OCI-LY7 (cell line): ENCODE measurements at regions not wholly inside any gene's neighbourhood (a gene's known extent, or its start where the extent isn't known, plus 50 kb on each side); places are given as distances from the start of the nearest gene placed in this dataset.

Experiments
- BruUV-seq: library from RNA; stranded (reverse); fragments of 400-500 nt; replicated peaks from 2 replicates; lab custom pipeline; 2021; lab: Mats Ljungman, UMichigan
- CTCF ChIA-PET: fragments of 300-600 bp; sonication (Branson Sonifier 250); formaldehyde crosslinking; loops from one replicate; lab custom pipeline; 2022; ENCODE audit warnings: antibody characterized with exemption; ENCODE audit not compliant: unreplicated experiment; lab: Charles Lee
- POLR2A ChIA-PET: fragments of 300-600 bp; sonication (Branson Sonifier 250); formaldehyde crosslinking; loops from one replicate; lab custom pipeline; 2022; ENCODE audit warnings: antibody characterized with exemption; lab: Charles Lee
- DNase-seq: peaks from one replicate; pipeline ENCODE4 v3.0.0-alpha.2; 2015; ENCODE audit warnings: low spot score
- H2AFZ ChIP-seq: fragments of 200-600 bp; sonication (generic), shearing (Covaris generic); 2 replicates; pipeline ENCODE4 v1.6.1; 2014; ENCODE audit warnings: mild to moderate bottlenecking, antibody characterized with exemption, low read length, moderate library complexity
- H3K27ac ChIP-seq: fragments of 200-600 bp; sonication (generic); 2 replicates; pipeline ENCODE4 v1.5.1; 2014; ENCODE audit warnings: mixed run types, low read depth, mild to moderate bottlenecking, moderate library complexity, low read length, inconsistent platforms; ENCODE audit not compliant: poor library complexity, severe bottlenecking
- H3K36me3 ChIP-seq: fragments of 200-600 bp; sonication (generic); 2 replicates; pipeline ENCODE4 v1.6.1; 2014; ENCODE audit warnings: mild to moderate bottlenecking, antibody characterized with exemption, low read length, moderate library complexity, mixed read lengths; ENCODE audit not compliant: insufficient read depth
- H3K4me1 ChIP-seq: fragments of 200-600 bp; sonication (generic); 2 replicates; pipeline ENCODE4 v1.5.1; 2014; ENCODE audit warnings: mild to moderate bottlenecking, low read length; ENCODE audit not compliant: insufficient read depth, poor library complexity, severe bottlenecking
- H3K4me2 ChIP-seq: fragments of 200-600 bp; sonication (generic); 2 replicates; pipeline ENCODE4 v1.6.1; 2014; ENCODE audit warnings: mild to moderate bottlenecking, low read length
- H3K4me3 ChIP-seq: fragments of 200-600 bp; sonication (generic); 2 replicates; pipeline ENCODE4 v1.5.1; 2014; ENCODE audit warnings: mild to moderate bottlenecking, low read depth, low read length; ENCODE audit not compliant: poor library complexity, severe bottlenecking
- H3K79me2 ChIP-seq: fragments of 200-600 bp; sonication (generic); 2 replicates; pipeline ENCODE4 v1.6.1; 2016; ENCODE audit warnings: low read depth, mild to moderate bottlenecking, low read length, moderate library complexity, mixed read lengths; ENCODE audit not compliant: insufficient read depth
- H3K9me2 ChIP-seq: fragments of 200-600 bp; sonication (generic); 2 replicates; pipeline ENCODE4 v1.6.1; 2016; ENCODE audit warnings: mild to moderate bottlenecking, low read length, mixed read lengths; ENCODE audit not compliant: insufficient read depth
- H3K9me3 ChIP-seq: fragments of 200-600 bp; sonication (generic); 2 replicates; pipeline ENCODE4 v1.6.1; 2014; ENCODE audit warnings: mild to moderate bottlenecking, mixed run types, low read length, mixed read lengths
- H4K20me1 ChIP-seq: fragments of 200-600 bp; sonication (generic); 2 replicates; pipeline ENCODE4 v1.6.1; 2014; ENCODE audit warnings: mild to moderate bottlenecking, antibody characterized with exemption, low read length, moderate library complexity, mixed read lengths; ENCODE audit not compliant: insufficient read depth
- CTCF ChIP-seq: fragments of 200-600 bp; sonication (generic); conservative IDR thresholded peaks from 2 replicates; pipeline ENCODE4 v1.5.1; 2014; ENCODE audit warnings: mild to moderate bottlenecking, antibody characterized with exemption, low read length, moderate library complexity, mixed read lengths
- EZH2phosphoT487 ChIP-seq: fragments of 200-600 bp; sonication (generic); IDR thresholded peaks from 2 replicates; pipeline ENCODE4 v1.6.1; 2018; ENCODE audit warnings: low read depth, borderline replicate concordance, mild to moderate bottlenecking, mixed run types, antibody characterized with exemption, low read length, moderate library complexity, mixed read lengths
- intact Hi-C: fragments of 100-400 bp; cut with micrococcal nuclease; formaldehyde crosslinking; loops from one replicate; pipeline ENCODE4 v1.10.0; 2022; ENCODE audit not compliant: unreplicated experiment

GRCh38 chr21:28136656-28137255, 855.9 kb downstream of the LTN1 start:
- no peaks in the 10 kb centered on the region for H3K36me3 ChIP-seq
- no peaks in the 10 kb centered on the region for H3K79me2 ChIP-seq
- H4K20me1 ChIP-seq: no peaks in the 10 kb centered on the region
- BruUV-seq: no TSS peak
- TF ChIP-seq CTCF (no peak), EZH2phosphoT487 (no peak)
- intact Hi-C loops: no loop called here
- POLR2A ChIA-PET: no interaction called here
- H3K4me1 ChIP-seq: no peaks in the 10 kb centered on the region
- H2AFZ ChIP-seq: no peak overlapping the region
- CTCF ChIA-PET: no interaction called here
- no peaks in the 10 kb centered on the region for H3K9me3 ChIP-seq
- H3K4me2 ChIP-seq: no peak overlapping the region
- DNase-seq: no peak
- no peak overlapping the region for H3K4me3 ChIP-seq
- H3K27ac ChIP-seq: no peak overlapping the region
- no peaks in the 10 kb centered on the region for H3K9me2 ChIP-seq

GRCh38 chr21:28135646-28136045, 857.0 kb downstream of the LTN1 start:
- Histone ChIP-seq H3K9me3 (no peaks in the 10 kb centered on the region), H3K4me1 (no peaks in the 10 kb centered on the region), H4K20me1 (no peaks in the 10 kb centered on the region), H3K79me2 (no peaks in the 10 kb centered on the region), H3K27ac (no peak overlapping the region), H3K9me2 (no peaks in the 10 kb centered on the region), H2AFZ (no peak overlapping the region), H3K4me3 (no peak overlapping the region), H3K36me3 (no peaks in the 10 kb centered on the region), H3K4me2 (no peak overlapping the region)
- POLR2A ChIA-PET: interaction anchor here (0.5 to 0.6 kb wide), 2 partner anchors 196 to 625 kb away, joined by 3 read pairs; no protein-coding TSS in a partner anchor
- no peak for DNase-seq
- intact Hi-C loops: no loop called here
- no TSS peak for BruUV-seq
- CTCF ChIA-PET: no interaction called here
- TF ChIP-seq CTCF (no peak), EZH2phosphoT487 (no peak)

GRCh38 chr21:28133116-28133515, 859.6 kb downstream of the LTN1 start:
- BruUV-seq: no TSS peak
- ChIA-PET POLR2A (interaction anchor here (1.0 kb wide), 1 partner anchor 10 kb away, joined by 3 read pairs; no protein-coding TSS in a partner anchor), CTCF (no interaction called here)
- Histone ChIP-seq H4K20me1 (no peaks in the 10 kb centered on the region), H3K4me3 (no peak overlapping the region), H3K79me2 (no peaks in the 10 kb centered on the region), H3K4me1 (no peaks in the 10 kb centered on the region), H3K4me2 (no peak overlapping the region), H3K9me3 (no peaks in the 10 kb centered on the region), H3K27ac (no peak overlapping the region), H2AFZ (no peak overlapping the region), H3K36me3 (no peaks in the 10 kb centered on the region), H3K9me2 (no peaks in the 10 kb centered on the region)
- intact Hi-C loops: no loop called here
- TF ChIP-seq EZH2phosphoT487 (no peak), CTCF (no peak)
- no peak for DNase-seq
